A673 (cell line): ENCODE measurements at regions not wholly inside any gene's neighbourhood (a gene's known extent, or its start where the extent isn't known, plus 50 kb on each side); places are given as distances from the start of the nearest gene placed in this dataset.

Experiments
- CTCF ChIP-seq: fragments of 300-800, 200-600 bp; sonication (generic); conservative IDR thresholded peaks from 2 replicates; pipeline ENCODE4 v1.5.1; 2017; ENCODE audit warnings: low read depth, mild to moderate bottlenecking, antibody characterized with exemption, low read length, moderate library complexity, mixed read lengths
- EZH2 ChIP-seq: fragments of 200-600 bp; sonication (generic); IDR thresholded peaks from 2 replicates; pipeline ENCODE4 v1.6.1; 2017; ENCODE audit warnings: borderline replicate concordance, low read depth, mild to moderate bottlenecking, mixed read lengths, antibody characterized with exemption, low read length; ENCODE audit not compliant: poor library complexity, severe bottlenecking

GRCh38 chr1:189659731-189660130 is 817.9 kb downstream of the BRINP3 start:
- TF ChIP-seq CTCF (no peak), EZH2 (no peak)
